Kidney epithelial cell (primary cell): ENCODE measurements at regions not wholly inside any gene's neighbourhood (a gene's known extent, or its start where the extent isn't known, plus 50 kb on each side); places are given as distances from the start of the nearest gene placed in this dataset.

ENCODE experiments used
- DNase-seq: peaks from one replicate; pipeline ENCODE4 v3.0.0-alpha.2; 2010; ENCODE audit warnings: low read depth
- H3K27me3 ChIP-seq: 2 replicates; pipeline ENCODE4 v1.6.0; 2011; ENCODE audit warnings: low read length; ENCODE audit not compliant: control insufficient read depth, insufficient read depth
- H3K36me3 ChIP-seq: 2 replicates; pipeline ENCODE4 v1.5.1; 2011; ENCODE audit warnings: low read length; ENCODE audit not compliant: control insufficient read depth, insufficient read depth
- H3K4me3 ChIP-seq: 2 replicates; pipeline ENCODE4 v1.5.1; 2011; ENCODE audit warnings: low read depth, mild to moderate bottlenecking, control low read depth, low read length
- CTCF ChIP-seq: IDR thresholded peaks from 2 replicates; pipeline ENCODE4 v1.5.1; 2011; ENCODE audit warnings: mild to moderate bottlenecking, moderate library complexity, low read length, control low read depth, inconsistent platforms; ENCODE audit not compliant: insufficient read depth, poor library complexity, severe bottlenecking

- H3K4me3 ChIP-seq: no peak overlapping the region
- H3K36me3 ChIP-seq: no peaks in the 10 kb centered on the region
- DNase-seq: no peak
Measured at GRCh38 chr2:196372811-196373664, 201.7 kb upstream of the STK17B start.

GRCh38 chr2:196376984-196377877 lies 205.9 kb upstream of the STK17B start:
- Histone ChIP-seq H3K4me3 (no peak overlapping the region), H3K27me3 (no peaks in the 10 kb centered on the region), H3K36me3 (no peaks in the 10 kb centered on the region)
- no peak for TF ChIP-seq CTCF
- no peak for DNase-seq

More at GRCh38 chr2:196372811-196373664, 201.7 kb upstream of the STK17B start:
- no peaks in the 10 kb centered on the region for H3K27me3 ChIP-seq
- no peak for TF ChIP-seq CTCF

GRCh38 chr2:196379600-196379999 lies 208.2 kb upstream of the STK17B start:
- DNase-seq: no peak
- H3K36me3 ChIP-seq: no peaks in the 10 kb centered on the region
- H3K4me3 ChIP-seq: no peak overlapping the region
- no peak for TF ChIP-seq CTCF
- H3K27me3 ChIP-seq: no peaks in the 10 kb centered on the region

GRCh38 chr2:196380098-196380497 lies 208.7 kb upstream of the STK17B start:
- no peak for DNase-seq
- Histone ChIP-seq H3K27me3 (no peaks in the 10 kb centered on the region), H3K4me3 (no peak overlapping the region), H3K36me3 (no peaks in the 10 kb centered on the region)
- no peak for TF ChIP-seq CTCF

- Histone ChIP-seq H3K27me3 (no peaks in the 10 kb centered on the region), H3K36me3 (no peaks in the 10 kb centered on the region), H3K4me3 (no peak overlapping the region)
- no peak for DNase-seq
- TF ChIP-seq CTCF: no peak
Measured at GRCh38 chr2:196380575-196380974, 209.2 kb upstream of the STK17B start.
